ENCODE measurements at regions not wholly inside any gene's neighbourhood (a gene's known extent, or its start where the extent isn't known, plus 50 kb on each side); places are given as distances from the start of the nearest gene placed in this dataset.

- DNase-seq = peak in 1 of 2 experiments; percentile 0
These were observed 358.3 kb downstream of the KLF5 start for GRCh38 chr13:73417012-73417615.

- DNase-seq = no peak
These were observed 357.3 kb downstream of the KLF5 start for GRCh38 chr13:73416093-73416492.

- DNase-seq = no peak
These were observed 354.9 kb downstream of the KLF5 start for GRCh38 chr13:73413656-73414055.

GRCh38 chr13:73412933-73413332 lies 354.1 kb downstream of the KLF5 start:
- DNase-seq = no peak

- DNase-seq = no peak
These were observed 352.4 kb downstream of the KLF5 start for GRCh38 chr13:73411067-73411809.

GRCh38 chr13:73406454-73406853 lies 347.6 kb downstream of the KLF5 start:
- DNase-seq = no peak

GRCh38 chr13:73404581-73404980 lies 345.8 kb downstream of the KLF5 start:
- DNase-seq = no peak

GRCh38 chr13:73403355-73404120 lies 344.7 kb downstream of the KLF5 start:
- no peak for DNase-seq

GRCh38 chr13:73401769-73402168 lies 343.0 kb downstream of the KLF5 start:
- no peak for DNase-seq

GRCh38 chr13:73399347-73400216 lies 340.8 kb downstream of the KLF5 start:
- no peak for DNase-seq

- DNase-seq = no peak
These were observed 338.9 kb downstream of the KLF5 start for GRCh38 chr13:73397496-73398305.

GRCh38 chr13:73394066-73394465 lies 335.3 kb downstream of the KLF5 start:
- no peak for DNase-seq

GRCh38 chr13:73390100-73390499 lies 331.3 kb downstream of the KLF5 start:
- no peak for DNase-seq

- no peak for DNase-seq
These were observed 329.8 kb downstream of the KLF5 start for GRCh38 chr13:73388586-73388985.

- no peak for DNase-seq
These were observed 328.5 kb downstream of the KLF5 start for GRCh38 chr13:73387318-73387717.

- DNase-seq = no peak
These were observed 327.0 kb downstream of the KLF5 start for GRCh38 chr13:73385848-73386247.

- DNase-seq = no peak
These were observed 314.1 kb downstream of the KLF5 start for GRCh38 chr13:73372666-73373627.

GRCh38 chr13:73370066-73370465 lies 311.3 kb downstream of the KLF5 start:
- no peak for DNase-seq

GRCh38 chr13:73369095-73369494 lies 310.3 kb downstream of the KLF5 start:
- DNase-seq = no peak

GRCh38 chr13:73368608-73369007 lies 309.8 kb downstream of the KLF5 start:
- no peak for DNase-seq

GRCh38 chr13:73367886-73368285 lies 309.1 kb downstream of the KLF5 start:
- no peak for DNase-seq

Data from SHP77 (cell line).